ENCODE measurements at regions not wholly inside any gene's neighbourhood (a gene's known extent, or its start where the extent isn't known, plus 50 kb on each side); places are given as distances from the start of the nearest gene placed in this dataset.

DNA sequence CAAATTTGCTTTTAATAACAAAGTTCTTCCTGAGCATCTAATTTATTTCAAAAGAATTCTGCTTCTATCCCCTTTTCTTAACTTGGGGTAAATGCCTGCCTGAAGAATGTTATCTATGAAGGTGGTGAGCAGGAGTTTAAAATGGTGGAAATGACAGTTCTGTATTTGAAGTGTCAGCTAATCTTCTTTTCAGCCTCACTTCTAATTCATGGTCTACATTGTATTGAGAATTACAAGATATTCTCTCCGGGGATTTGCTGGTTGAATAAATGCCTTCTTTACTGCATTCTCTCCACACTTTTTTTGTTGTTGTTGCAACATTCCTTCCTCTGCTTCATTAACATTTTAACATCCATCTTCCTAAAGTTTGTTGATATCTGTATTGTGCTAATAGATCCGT, 143.1 kb upstream of the GRIN3A start:
- no peak overlapping the region for H3K27ac ChIP-seq
- TF ChIP-seq ZFX (IDR thresholded peaks at IDR 0.05), result no peak
- TF ChIP-seq, protein P1, sequence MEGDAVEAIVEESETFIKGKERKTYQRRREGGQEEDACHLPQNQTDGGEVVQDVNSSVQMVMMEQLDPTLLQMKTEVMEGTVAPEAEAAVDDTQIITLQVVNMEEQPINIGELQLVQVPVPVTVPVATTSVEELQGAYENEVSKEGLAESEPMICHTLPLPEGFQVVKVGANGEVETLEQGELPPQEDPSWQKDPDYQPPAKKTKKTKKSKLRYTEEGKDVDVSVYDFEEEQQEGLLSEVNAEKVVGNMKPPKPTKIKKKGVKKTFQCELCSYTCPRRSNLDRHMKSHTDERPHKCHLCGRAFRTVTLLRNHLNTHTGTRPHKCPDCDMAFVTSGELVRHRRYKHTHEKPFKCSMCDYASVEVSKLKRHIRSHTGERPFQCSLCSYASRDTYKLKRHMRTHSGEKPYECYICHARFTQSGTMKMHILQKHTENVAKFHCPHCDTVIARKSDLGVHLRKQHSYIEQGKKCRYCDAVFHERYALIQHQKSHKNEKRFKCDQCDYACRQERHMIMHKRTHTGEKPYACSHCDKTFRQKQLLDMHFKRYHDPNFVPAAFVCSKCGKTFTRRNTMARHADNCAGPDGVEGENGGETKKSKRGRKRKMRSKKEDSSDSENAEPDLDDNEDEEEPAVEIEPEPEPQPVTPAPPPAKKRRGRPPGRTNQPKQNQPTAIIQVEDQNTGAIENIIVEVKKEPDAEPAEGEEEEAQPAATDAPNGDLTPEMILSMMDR (conservative IDR thresholded peaks at IDR 0.05), result no peak

DNA sequence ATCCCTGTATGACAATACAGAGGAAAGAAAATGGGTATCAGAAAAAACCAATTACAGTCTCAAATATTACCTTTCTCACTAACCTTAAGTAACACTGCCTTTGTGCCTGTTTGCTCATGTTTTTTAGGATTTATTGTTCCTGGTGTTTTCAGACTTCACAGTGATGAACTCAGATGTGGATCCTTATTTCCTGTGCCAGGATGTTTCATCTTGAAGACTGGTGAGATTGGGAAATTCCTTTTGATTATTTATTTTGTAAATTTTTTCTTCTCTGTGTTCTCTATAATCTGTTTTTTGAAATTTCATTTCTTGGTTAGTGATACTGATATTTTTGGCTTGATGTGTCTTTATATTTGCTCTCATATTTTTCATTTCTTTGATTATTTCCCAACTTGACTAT, 142.4 kb upstream of the GRIN3A start:
- no peak overlapping the region for H3K27ac ChIP-seq
- TF ChIP-seq, protein P1 (conservative IDR thresholded peaks at IDR 0.05), result no peak
- no peak for TF ChIP-seq ZFX (IDR thresholded peaks at IDR 0.05)

DNA sequence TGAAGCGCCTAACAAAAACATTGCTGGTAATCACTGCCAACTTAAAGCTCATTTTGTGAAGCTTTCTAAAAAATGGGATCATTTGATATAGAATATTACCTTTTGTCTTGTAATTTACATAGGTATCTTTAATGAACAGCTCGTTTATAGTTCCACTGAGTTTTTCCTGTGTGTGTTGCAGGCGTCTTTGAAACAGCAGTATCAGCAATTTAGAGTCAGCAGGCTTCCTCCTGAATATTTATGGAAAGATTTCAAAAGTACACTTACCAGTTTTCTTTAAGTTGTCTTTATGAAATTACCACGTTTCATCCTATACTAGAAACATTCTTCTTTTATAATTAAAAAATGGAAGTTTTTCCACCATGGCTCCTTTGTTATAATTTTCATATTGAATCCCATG, 140.3 kb upstream of the GRIN3A start:
- TF ChIP-seq ZFX (IDR thresholded peaks at IDR 0.05), result no peak
- TF ChIP-seq, protein P1 (conservative IDR thresholded peaks at IDR 0.05), result no peak
- no peak overlapping the region for H3K27ac ChIP-seq

DNA sequence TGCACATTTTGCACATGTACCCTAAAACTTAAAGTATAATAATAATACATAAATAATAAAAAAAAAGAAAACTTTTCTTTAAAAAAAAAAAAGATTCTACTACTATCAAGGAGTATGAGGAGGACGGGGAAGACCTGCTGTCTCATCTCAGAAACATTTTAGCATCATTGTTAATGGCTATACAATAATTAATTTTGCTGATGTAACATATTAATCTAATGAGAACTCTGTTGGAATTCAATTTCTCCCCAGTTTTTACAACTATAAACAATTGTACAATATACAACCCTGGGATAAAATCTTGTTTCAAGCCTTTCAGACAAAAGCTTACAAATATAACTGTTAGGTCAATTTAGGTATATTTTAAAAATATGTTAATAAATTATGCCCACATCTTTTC, 139.0 kb upstream of the GRIN3A start:
- no peak overlapping the region for H3K27ac ChIP-seq
- TF ChIP-seq, protein P1 (conservative IDR thresholded peaks at IDR 0.05), result no peak
- TF ChIP-seq ZFX (IDR thresholded peaks at IDR 0.05), result no peak

DNA sequence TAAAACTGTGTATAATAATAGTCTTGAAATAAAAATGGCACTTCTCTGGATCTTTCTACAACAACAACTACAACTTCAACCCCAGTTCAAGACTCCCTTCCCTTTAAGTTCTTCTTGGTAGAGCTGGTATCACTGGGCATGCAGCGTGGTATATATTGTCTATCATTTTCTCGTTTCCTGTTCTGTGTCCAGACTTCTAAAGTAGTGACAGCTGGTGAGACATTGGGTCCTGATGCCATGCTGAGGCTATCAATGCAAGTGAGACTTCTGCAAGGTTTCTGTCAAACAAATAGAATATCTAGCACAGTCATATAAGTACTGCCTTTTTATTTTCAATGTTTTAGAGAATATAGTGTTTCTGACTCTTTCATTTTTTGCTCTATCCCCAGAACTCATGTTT, 123.0 kb upstream of the GRIN3A start:
- no peak overlapping the region for H3K27ac ChIP-seq
- no peak for TF ChIP-seq ZFX (IDR thresholded peaks at IDR 0.05)
- TF ChIP-seq, protein P1 (conservative IDR thresholded peaks at IDR 0.05), result no peak

DNA sequence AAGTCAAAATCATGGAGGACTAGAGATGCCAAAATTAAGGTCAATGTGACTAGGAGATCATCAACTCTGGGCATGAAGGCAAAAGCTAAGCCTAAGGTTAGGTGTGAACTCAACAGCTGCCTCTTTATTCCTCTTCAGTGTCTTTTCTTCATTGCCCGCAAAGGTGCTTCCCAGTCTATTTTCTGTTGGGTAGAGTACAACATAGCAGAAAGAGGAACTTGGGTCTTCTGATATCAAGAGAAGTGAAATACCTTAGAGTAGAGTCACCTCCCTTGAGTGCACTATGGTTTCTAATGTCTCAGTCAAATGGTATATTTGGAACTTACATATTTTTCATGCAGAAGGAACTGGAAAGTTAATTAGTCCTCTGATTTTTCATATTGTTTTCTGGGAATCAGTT, 122.5 kb upstream of the GRIN3A start:
- TF ChIP-seq, protein P1 (conservative IDR thresholded peaks at IDR 0.05), result no peak
- no peak for TF ChIP-seq ZFX (IDR thresholded peaks at IDR 0.05)
- H3K27ac ChIP-seq, result no peak overlapping the region

DNA sequence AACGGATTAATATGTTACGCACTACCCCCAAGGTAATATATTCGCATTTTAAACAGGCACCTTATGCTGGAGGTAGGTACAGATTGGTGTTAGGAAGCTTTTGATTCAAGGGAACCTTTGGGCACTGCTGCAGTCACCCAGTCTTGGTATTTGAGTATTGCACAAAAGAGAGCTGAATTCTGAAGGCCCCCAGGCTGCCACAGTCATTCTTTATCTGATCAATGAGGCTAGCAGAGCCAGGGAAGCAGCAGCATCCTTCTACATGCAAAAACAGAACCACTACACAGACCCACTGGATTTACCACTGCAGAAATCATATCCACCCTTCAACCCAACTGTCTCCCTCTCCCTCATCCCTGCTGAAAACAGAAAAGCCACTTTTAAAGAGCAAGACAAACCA, 121.2 kb upstream of the GRIN3A start:
- TF ChIP-seq, protein P1 (conservative IDR thresholded peaks at IDR 0.05), result no peak
- TF ChIP-seq ZFX (IDR thresholded peaks at IDR 0.05), result no peak
- H3K27ac ChIP-seq, result no peak overlapping the region

All from C4-2B (cell line).